ENCODE measurements at regions not wholly inside any gene's neighbourhood (a gene's known extent, or its start where the extent isn't known, plus 50 kb on each side); places are given as distances from the start of the nearest gene placed in this dataset.
"Not testable (repeated sequence)": the region's sequence is repeated elsewhere in the genome, so short reads cannot be mapped to it uniquely, and the experiment has no call there.

- H3K36me3 ChIP-seq (ENCODE audit: insufficient read depth, low read length); CTCF ChIA-PET (ENCODE audit: unreplicated experiment); H3K27ac ChIP-seq (ENCODE audit: low read depth, low read length, poor library complexity, severe bottlenecking); H3K9me3 ChIP-seq (ENCODE audit: low read length); H3K4me1 ChIP-seq (ENCODE audit: insufficient read depth, low read length, poor library complexity, severe bottlenecking); H3K4me3 ChIP-seq (ENCODE audit: low read depth, low read length, poor library complexity, severe bottlenecking); POLR2A ChIA-PET; H3K4me2 ChIP-seq (ENCODE audit: low read length); DNase-seq (ENCODE audit: low spot score); intact Hi-C loops (cut with micrococcal nuclease; ENCODE audit: unreplicated experiment); BruUV-seq (replicated peaks); H3K9me2 ChIP-seq (ENCODE audit: insufficient read depth, low read length); H2AFZ ChIP-seq (ENCODE audit: low read length); H4K20me1 ChIP-seq (ENCODE audit: insufficient read depth, low read length); H3K79me2 ChIP-seq (ENCODE audit: insufficient read depth, low read depth, low read length): not testable (repeated sequence)
Measured at GRCh38 chr12:124070394-124071074, 97.5 kb downstream of the ZNF664 start.

- Histone ChIP-seq H3K79me2 (ENCODE audit: insufficient read depth, low read depth, low read length) (no peaks in the 10 kb centered on the region), H3K4me2 (ENCODE audit: low read length) (no peak overlapping the region), H3K9me3 (ENCODE audit: low read length) (no peaks in the 10 kb centered on the region), H2AFZ (ENCODE audit: low read length) (no peak overlapping the region), H3K9me2 (ENCODE audit: insufficient read depth, low read length) (no peaks in the 10 kb centered on the region), H4K20me1 (ENCODE audit: insufficient read depth, low read length) (no peaks in the 10 kb centered on the region), H3K4me1 (ENCODE audit: insufficient read depth, low read length, poor library complexity, severe bottlenecking) (no peaks in the 10 kb centered on the region), H3K27ac (ENCODE audit: low read depth, low read length, poor library complexity, severe bottlenecking) (no peak overlapping the region), H3K36me3 (ENCODE audit: insufficient read depth, low read length) (no peaks in the 10 kb centered on the region), H3K4me3 (ENCODE audit: low read depth, low read length, poor library complexity, severe bottlenecking) (no peak overlapping the region)
- TF ChIP-seq EZH2phosphoT487 (IDR thresholded peaks at IDR 0.05; ENCODE audit: borderline replicate concordance, low read depth, low read length): no peak
- TF ChIP-seq CTCF (conservative IDR thresholded peaks at IDR 0.05; ENCODE audit: low read length): no peak
- POLR2A ChIA-PET: interaction anchor here (0.7 kb wide), 2 partner anchors 203 to 757 kb away, joined by 4 to 5 read pairs; no protein-coding TSS in a partner anchor
- no TSS peak for BruUV-seq (replicated peaks)
- CTCF ChIA-PET (ENCODE audit: unreplicated experiment): no interaction called here
- intact Hi-C loops (cut with micrococcal nuclease; ENCODE audit: unreplicated experiment): no loop called here
- DNase-seq (ENCODE audit: low spot score): no peak
Measured at GRCh38 chr12:124071075-124071443, 98.0 kb downstream of the ZNF664 start.

- POLR2A ChIA-PET: no interaction called here
- no TSS peak for BruUV-seq (replicated peaks)
Measured at GRCh38 chr12:124073356-124074035, 100.5 kb downstream of the ZNF664 start.

More at GRCh38 chr12:124073356-124074035, 100.5 kb downstream of the ZNF664 start:
- Histone ChIP-seq H3K4me1 (ENCODE audit: insufficient read depth, low read length, poor library complexity, severe bottlenecking) (no peaks in the 10 kb centered on the region), H3K9me2 (ENCODE audit: insufficient read depth, low read length) (no peaks in the 10 kb centered on the region), H3K79me2 (ENCODE audit: insufficient read depth, low read depth, low read length) (no peaks in the 10 kb centered on the region), H3K27ac (ENCODE audit: low read depth, low read length, poor library complexity, severe bottlenecking) (no peak overlapping the region), H4K20me1 (ENCODE audit: insufficient read depth, low read length) (no peaks in the 10 kb centered on the region), H2AFZ (ENCODE audit: low read length) (no peak overlapping the region), H3K4me3 (ENCODE audit: low read depth, low read length, poor library complexity, severe bottlenecking) (no peak overlapping the region), H3K4me2 (ENCODE audit: low read length) (no peak overlapping the region), H3K36me3 (ENCODE audit: insufficient read depth, low read length) (no peaks in the 10 kb centered on the region), H3K9me3 (ENCODE audit: low read length) (no peaks in the 10 kb centered on the region)
- DNase-seq (ENCODE audit: low spot score): no peak
- TF ChIP-seq CTCF (conservative IDR thresholded peaks at IDR 0.05; ENCODE audit: low read length) (no peak), EZH2phosphoT487 (IDR thresholded peaks at IDR 0.05; ENCODE audit: borderline replicate concordance, low read depth, low read length) (no peak)
- CTCF ChIA-PET (ENCODE audit: unreplicated experiment): no interaction called here
- intact Hi-C loops (cut with micrococcal nuclease; ENCODE audit: unreplicated experiment): no loop called here
